ENCODE measurements at regions not wholly inside any gene's neighbourhood (a gene's known extent, or its start where the extent isn't known, plus 50 kb on each side); places are given as distances from the start of the nearest gene placed in this dataset.

GRCh38 chr20:5426026-5426425 is 109.3 kb upstream of the PROKR2 start:
- TF ChIP-seq CTCF (IDR thresholded peaks at IDR 0.05; ENCODE audit: low read depth, low read length) (no peak), POLR2A (IDR thresholded peaks at IDR 0.05; ENCODE audit: extremely low read depth, insufficient read length) (no peak)

Data from NB4 (cell line).